ENCODE measurements at regions not wholly inside any gene's neighbourhood (a gene's known extent, or its start where the extent isn't known, plus 50 kb on each side); places are given as distances from the start of the nearest gene placed in this dataset.

DNA sequence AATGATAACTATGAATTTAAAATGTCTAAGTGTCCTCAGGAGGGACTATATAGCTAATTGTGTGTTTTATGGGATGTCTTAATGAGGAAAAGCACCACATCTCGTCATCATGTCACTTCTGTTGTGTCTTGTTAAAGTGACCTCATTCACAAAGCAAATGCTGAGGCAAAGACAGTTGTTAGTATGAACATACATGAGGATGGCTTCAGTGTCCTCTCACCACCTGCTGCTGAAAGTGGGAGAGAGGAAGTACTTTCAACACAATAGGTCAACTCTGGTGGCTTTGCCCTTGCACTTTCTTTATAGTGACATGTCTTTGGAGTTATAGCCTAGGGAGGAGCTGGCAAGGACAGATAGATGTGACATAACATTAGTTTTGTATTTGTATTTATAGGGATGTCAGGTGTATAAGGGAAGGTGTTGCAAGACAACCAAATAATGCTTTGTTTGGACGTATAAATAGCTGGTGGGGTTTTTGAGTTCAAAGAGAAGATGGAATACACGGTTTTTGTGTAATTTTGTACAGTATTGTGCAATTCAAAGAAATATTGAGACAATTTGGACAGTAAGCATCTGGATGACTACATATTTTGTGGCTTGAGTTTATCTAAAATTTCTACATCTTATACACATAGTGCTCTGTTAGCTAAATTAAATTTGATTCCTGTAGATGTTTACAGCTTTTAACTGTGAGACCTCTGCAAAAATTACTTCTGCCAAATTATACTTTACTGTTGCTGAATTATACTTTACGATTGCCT lies 131.7 kb upstream of the ATP2B1 start:
- no peak for DNase-seq (ENCODE audit: insufficient read length, low spot score)
- FAIRE-seq: peak; percentile 72
- TF ChIP-seq POLR2A (IDR thresholded peaks at IDR 0.05; ENCODE audit: low read depth, low read length): no peak

GRCh38 chr12:89839444-89839843 lies 130.8 kb upstream of the ATP2B1 start:
- no peak for TF ChIP-seq POLR2A (IDR thresholded peaks at IDR 0.05; ENCODE audit: low read depth, low read length)
- DNase-seq (ENCODE audit: insufficient read length, low spot score): no peak
- peak; percentile 20 for FAIRE-seq

GRCh38 chr12:89838833-89839232 lies 130.2 kb upstream of the ATP2B1 start:
- no peak for TF ChIP-seq POLR2A (IDR thresholded peaks at IDR 0.05; ENCODE audit: low read depth, low read length)
- no peak for FAIRE-seq

DNA sequence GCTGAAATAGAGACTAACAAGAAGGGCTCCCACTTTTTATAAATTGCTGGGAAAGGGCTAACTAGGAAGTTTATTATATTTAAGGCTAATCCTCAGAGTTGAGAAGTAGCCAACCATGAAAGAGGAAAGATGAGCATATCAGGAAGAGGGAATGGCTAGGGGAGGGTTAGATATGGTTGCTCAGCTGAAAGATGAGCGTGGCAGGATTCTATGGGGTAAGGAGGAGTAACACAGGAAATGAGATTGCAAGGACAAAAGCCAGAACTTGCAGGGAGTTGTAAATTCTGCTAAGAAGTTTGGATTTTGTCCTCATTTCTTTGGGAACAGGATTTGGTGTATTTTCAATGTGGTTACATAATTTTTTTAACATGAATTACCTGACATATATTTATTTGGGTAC lies 127.4 kb upstream of the ATP2B1 start:
- DNase-seq (ENCODE audit: insufficient read length, low spot score) (no peak), FAIRE-seq (peak; percentile 23)
- no peak for TF ChIP-seq POLR2A (IDR thresholded peaks at IDR 0.05; ENCODE audit: low read depth, low read length)

More at GRCh38 chr12:89838833-89839232, 130.2 kb upstream of the ATP2B1 start:
- no peak for DNase-seq (ENCODE audit: insufficient read length, low spot score)

DNA sequence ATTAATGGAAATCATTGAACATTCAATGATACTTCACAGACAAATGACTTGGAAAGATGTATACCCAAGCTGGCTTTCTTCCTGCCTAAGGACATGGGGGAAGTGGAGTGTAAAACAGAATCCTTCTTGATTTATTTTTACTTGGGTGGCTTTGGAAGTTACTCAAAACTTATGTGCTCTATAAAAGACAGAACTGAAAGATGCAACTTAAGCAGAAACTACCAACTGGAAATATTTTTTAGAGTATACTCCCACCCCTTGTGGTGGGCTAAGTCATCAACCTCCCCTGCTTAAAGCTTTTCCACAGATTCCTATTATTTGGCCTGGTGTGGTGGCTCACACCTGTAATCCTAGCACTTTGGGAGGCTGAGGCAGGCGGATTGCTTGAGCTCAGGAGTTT lies 126.0 kb upstream of the ATP2B1 start:
- no peak for FAIRE-seq
- TF ChIP-seq POLR2A (IDR thresholded peaks at IDR 0.05; ENCODE audit: low read depth, low read length): no peak
- DNase-seq (ENCODE audit: insufficient read length, low spot score): no peak

- DNase-seq (ENCODE audit: insufficient read length, low spot score) (no peak), FAIRE-seq (no peak)
- TF ChIP-seq POLR2A (IDR thresholded peaks at IDR 0.05; ENCODE audit: low read depth, low read length): no peak
Measured at GRCh38 chr12:89833337-89834252, 125.0 kb upstream of the ATP2B1 start.

GRCh38 chr12:89832336-89832735 lies 123.7 kb upstream of the ATP2B1 start:
- TF ChIP-seq POLR2A (IDR thresholded peaks at IDR 0.05; ENCODE audit: low read depth, low read length): no peak
- DNase-seq (ENCODE audit: insufficient read length, low spot score) (no peak), FAIRE-seq (peak; percentile 6)

GRCh38 chr12:89831310-89832095 lies 122.9 kb upstream of the ATP2B1 start:
- DNase-seq (ENCODE audit: insufficient read length, low spot score) (no peak), FAIRE-seq (no peak)
- TF ChIP-seq POLR2A (IDR thresholded peaks at IDR 0.05; ENCODE audit: low read depth, low read length): no peak

GRCh38 chr12:89829434-89829975 lies 120.9 kb upstream of the ATP2B1 start:
- DNase-seq (ENCODE audit: insufficient read length, low spot score) (no peak), FAIRE-seq (no peak)
- no peak for TF ChIP-seq POLR2A (IDR thresholded peaks at IDR 0.05; ENCODE audit: low read depth, low read length)

DNA sequence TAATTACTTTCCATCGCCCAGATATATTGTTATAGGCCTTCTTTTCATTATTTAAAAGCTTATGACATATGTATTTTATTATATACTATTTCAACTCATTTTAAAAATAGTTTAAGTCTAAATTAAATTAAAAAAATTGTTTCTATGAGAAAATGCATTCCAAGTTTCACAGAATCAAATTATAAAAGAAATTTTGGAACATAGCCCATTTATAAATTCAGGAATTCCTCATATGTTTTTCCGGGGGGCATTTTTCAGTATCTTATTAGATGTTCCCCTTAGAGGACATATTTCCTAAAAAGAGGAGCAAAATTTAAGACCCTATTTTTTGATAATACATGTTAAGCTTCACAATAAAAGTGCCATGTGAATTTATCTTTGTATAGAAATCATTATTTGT lies 119.9 kb upstream of the ATP2B1 start:
- TF ChIP-seq POLR2A (IDR thresholded peaks at IDR 0.05; ENCODE audit: low read depth, low read length): no peak
- FAIRE-seq (no peak), DNase-seq (ENCODE audit: insufficient read length, low spot score) (no peak)

GRCh38 chr12:89827592-89827991 lies 119.0 kb upstream of the ATP2B1 start:
- no peak for DNase-seq (ENCODE audit: insufficient read length, low spot score)
- FAIRE-seq: no peak

GRCh38 chr12:89826468-89826867 lies 117.8 kb upstream of the ATP2B1 start:
- FAIRE-seq (no peak), DNase-seq (ENCODE audit: insufficient read length, low spot score) (no peak)
- TF ChIP-seq POLR2A (IDR thresholded peaks at IDR 0.05; ENCODE audit: low read depth, low read length): no peak

More at GRCh38 chr12:89827592-89827991, 119.0 kb upstream of the ATP2B1 start:
- no peak for TF ChIP-seq POLR2A (IDR thresholded peaks at IDR 0.05; ENCODE audit: low read depth, low read length)

DNA sequence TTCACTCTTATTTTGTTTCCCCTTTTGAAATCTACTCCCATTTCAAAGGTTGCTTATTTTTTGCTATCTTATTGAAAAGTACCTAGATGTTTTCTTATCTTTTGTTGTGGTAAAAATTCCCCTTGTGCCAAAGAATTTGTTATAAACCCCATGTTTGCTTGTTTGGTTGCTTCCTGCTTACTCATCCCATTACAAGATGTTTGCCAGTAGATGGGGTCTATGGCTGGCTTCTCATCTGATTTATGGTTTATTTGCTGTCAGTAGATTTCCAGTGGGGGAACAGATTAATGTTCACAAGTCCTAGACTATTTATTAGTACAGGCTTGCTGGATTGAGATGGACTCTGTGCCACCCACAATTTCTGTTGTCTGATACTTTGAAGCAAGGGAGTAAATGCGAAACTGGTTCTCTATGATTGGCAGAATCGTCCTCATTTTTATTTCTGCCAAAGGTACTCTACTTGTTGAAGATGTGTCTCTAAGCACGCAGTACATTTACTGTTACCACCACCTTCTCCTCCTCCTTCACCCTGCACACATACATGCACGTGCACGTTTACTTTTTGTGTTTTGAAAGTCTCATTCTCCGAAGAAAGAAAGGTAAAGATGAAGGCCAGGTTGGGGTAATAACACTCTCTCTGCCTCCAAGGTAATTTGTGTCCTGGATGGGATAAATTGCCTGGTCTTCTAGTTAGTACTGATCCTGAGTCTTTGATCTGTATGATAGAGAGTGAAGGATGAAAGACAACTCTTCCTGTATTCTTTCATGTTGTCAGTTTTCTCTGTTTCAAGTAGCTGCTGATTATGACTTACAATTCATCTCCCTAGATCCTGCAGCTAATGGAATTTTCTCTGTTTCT lies 117.2 kb upstream of the ATP2B1 start:
- FAIRE-seq (peak; percentile 89), DNase-seq (ENCODE audit: insufficient read length, low spot score) (no peak)
- no peak for TF ChIP-seq POLR2A (IDR thresholded peaks at IDR 0.05; ENCODE audit: low read depth, low read length)
